ENCODE measurements at regions not wholly inside any gene's neighbourhood (a gene's known extent, or its start where the extent isn't known, plus 50 kb on each side); places are given as distances from the start of the nearest gene placed in this dataset.

DNA sequence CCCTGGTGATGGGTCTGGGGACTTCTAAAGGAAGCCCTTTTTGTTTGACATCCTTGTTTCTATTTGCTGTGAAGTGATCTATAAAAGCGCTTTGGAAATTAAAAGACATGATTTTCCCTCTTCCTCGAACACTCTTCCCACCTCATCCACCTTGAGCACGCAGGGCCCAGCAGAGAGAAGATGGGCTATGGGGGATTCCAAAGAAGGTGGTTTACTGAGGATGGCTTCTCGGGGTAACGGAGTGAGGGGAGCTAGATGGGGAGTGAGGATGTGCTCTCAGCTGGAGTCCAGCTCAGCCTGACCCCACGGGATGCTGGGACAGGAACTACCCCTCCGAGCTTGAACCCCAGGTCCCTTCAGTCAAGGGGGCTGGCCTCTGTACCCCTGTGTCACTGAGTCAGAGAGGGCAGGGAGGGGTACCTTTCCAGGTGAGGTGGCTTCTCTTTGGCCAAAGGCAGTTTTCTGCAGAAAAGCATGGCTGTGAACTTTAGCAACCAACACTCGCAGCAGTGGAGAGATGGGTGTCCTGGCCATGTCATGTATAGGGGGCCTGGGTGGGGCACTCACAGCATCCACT lies 180.7 kb upstream of the SMAD3 start:
- Histone ChIP-seq H3K27me3 (ENCODE audit: control insufficient read depth, extremely low read depth, insufficient read depth, low read length) (no peaks in the 10 kb centered on the region), H3K9me3 (ENCODE audit: control insufficient read depth, low read depth, low read length) (no peaks in the 10 kb centered on the region), H3K9ac (ENCODE audit: control insufficient read depth, extremely low read depth, insufficient read depth, low read length) (no peak overlapping the region), H3K79me2 (ENCODE audit: control insufficient read depth, insufficient read depth, low read length) (no peaks in the 10 kb centered on the region), H2AFZ (ENCODE audit: control insufficient read depth, low read length) (no peak overlapping the region), H3K4me3 (ENCODE audit: control insufficient read depth in 2 of 3, extremely low read depth in 1 of 3, insufficient read depth in 2 of 3, low read depth in 1 of 3, low read length in 3 of 3) (no peak overlapping the region), H3K4me2 (ENCODE audit: control insufficient read depth, extremely low read depth, insufficient read depth, low read depth, low read length) (no peak overlapping the region), H4K20me1 (ENCODE audit: control insufficient read depth, extremely low read depth, insufficient read depth, low read length) (no peaks in the 10 kb centered on the region), H3K4me1 (ENCODE audit: control insufficient read depth, extremely low read depth, insufficient read depth, low read length) (peaks cover 26% of the 10 kb centered on the region), H3K9me1 (ENCODE audit: control insufficient read depth, extremely low read depth, insufficient read depth, low read length) (no peaks in the 10 kb centered on the region), H3K27ac (ENCODE audit: control insufficient read depth, insufficient read depth, low read length) (no peak overlapping the region), H3K36me3 (ENCODE audit: control insufficient read depth in 2 of 2, extremely low read depth in 1 of 2, insufficient read depth in 2 of 2, low read length in 2 of 2) (no peaks in the 10 kb centered on the region)
- no peak for TF ChIP-seq EZH2 (IDR thresholded peaks at IDR 0.05; ENCODE audit: low read length)
- TF ChIP-seq, protein P1, sequence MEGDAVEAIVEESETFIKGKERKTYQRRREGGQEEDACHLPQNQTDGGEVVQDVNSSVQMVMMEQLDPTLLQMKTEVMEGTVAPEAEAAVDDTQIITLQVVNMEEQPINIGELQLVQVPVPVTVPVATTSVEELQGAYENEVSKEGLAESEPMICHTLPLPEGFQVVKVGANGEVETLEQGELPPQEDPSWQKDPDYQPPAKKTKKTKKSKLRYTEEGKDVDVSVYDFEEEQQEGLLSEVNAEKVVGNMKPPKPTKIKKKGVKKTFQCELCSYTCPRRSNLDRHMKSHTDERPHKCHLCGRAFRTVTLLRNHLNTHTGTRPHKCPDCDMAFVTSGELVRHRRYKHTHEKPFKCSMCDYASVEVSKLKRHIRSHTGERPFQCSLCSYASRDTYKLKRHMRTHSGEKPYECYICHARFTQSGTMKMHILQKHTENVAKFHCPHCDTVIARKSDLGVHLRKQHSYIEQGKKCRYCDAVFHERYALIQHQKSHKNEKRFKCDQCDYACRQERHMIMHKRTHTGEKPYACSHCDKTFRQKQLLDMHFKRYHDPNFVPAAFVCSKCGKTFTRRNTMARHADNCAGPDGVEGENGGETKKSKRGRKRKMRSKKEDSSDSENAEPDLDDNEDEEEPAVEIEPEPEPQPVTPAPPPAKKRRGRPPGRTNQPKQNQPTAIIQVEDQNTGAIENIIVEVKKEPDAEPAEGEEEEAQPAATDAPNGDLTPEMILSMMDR (optimal IDR thresholded peaks at IDR 0.05 in 1 of 3, IDR thresholded peaks at IDR 0.05 in 1 of 3, conservative IDR thresholded peaks at IDR 0.05 in 1 of 3; ENCODE audit: extremely low read depth in 1 of 3, insufficient read depth in 2 of 3, low read length in 3 of 3), result no peak
- DNase-seq (ENCODE audit: low read depth, low spot score) (no peak), FAIRE-seq (no peak)
- dilution Hi-C loops (cut with MboI; ENCODE audit: extremely low pct_ligation_motif_present, low sequenced_read_pairs), result no loop called here

GRCh38 chr15:66885281-66885915 lies 180.0 kb upstream of the SMAD3 start:
- Histone ChIP-seq H3K9ac (ENCODE audit: control insufficient read depth, extremely low read depth, insufficient read depth, low read length) (no peak overlapping the region), H3K4me2 (ENCODE audit: control insufficient read depth, extremely low read depth, insufficient read depth, low read depth, low read length) (no peak overlapping the region), H2AFZ (ENCODE audit: control insufficient read depth, low read length) (no peak overlapping the region), H3K36me3 (ENCODE audit: control insufficient read depth in 2 of 2, extremely low read depth in 1 of 2, insufficient read depth in 2 of 2, low read length in 2 of 2) (no peaks in the 10 kb centered on the region), H3K27me3 (ENCODE audit: control insufficient read depth, extremely low read depth, insufficient read depth, low read length) (no peaks in the 10 kb centered on the region), H3K4me3 (ENCODE audit: control insufficient read depth in 2 of 3, extremely low read depth in 1 of 3, insufficient read depth in 2 of 3, low read depth in 1 of 3, low read length in 3 of 3) (no peak overlapping the region), H3K27ac (ENCODE audit: control insufficient read depth, insufficient read depth, low read length) (no peak overlapping the region), H4K20me1 (ENCODE audit: control insufficient read depth, extremely low read depth, insufficient read depth, low read length) (no peaks in the 10 kb centered on the region), H3K9me3 (ENCODE audit: control insufficient read depth, low read depth, low read length) (no peaks in the 10 kb centered on the region), H3K4me1 (ENCODE audit: control insufficient read depth, extremely low read depth, insufficient read depth, low read length) (peaks cover 26% of the 10 kb centered on the region), H3K79me2 (ENCODE audit: control insufficient read depth, insufficient read depth, low read length) (no peaks in the 10 kb centered on the region), H3K9me1 (ENCODE audit: control insufficient read depth, extremely low read depth, insufficient read depth, low read length) (no peaks in the 10 kb centered on the region)
- no peak for FAIRE-seq
- dilution Hi-C loops (cut with MboI; ENCODE audit: extremely low pct_ligation_motif_present, low sequenced_read_pairs), result no loop called here
- TF ChIP-seq, protein P1 (optimal IDR thresholded peaks at IDR 0.05 in 1 of 3, IDR thresholded peaks at IDR 0.05 in 1 of 3, conservative IDR thresholded peaks at IDR 0.05 in 1 of 3; ENCODE audit: extremely low read depth in 1 of 3, insufficient read depth in 2 of 3, low read length in 3 of 3), result no peak
- no peak for TF ChIP-seq EZH2 (IDR thresholded peaks at IDR 0.05; ENCODE audit: low read length)
- no peak for DNase-seq (ENCODE audit: low read depth, low spot score)
